SJCRH30 (cell line): ENCODE measurements at regions not wholly inside any gene's neighbourhood (a gene's known extent, or its start where the extent isn't known, plus 50 kb on each side); places are given as distances from the start of the nearest gene placed in this dataset.

Experiments
- DNase-seq, 2 experiments: peaks; one replicate each; pipeline ENCODE4 v3.0.0-alpha.2; 2015 to 2020
- H3K27ac ChIP-seq: fragments of 250-450 bp; sonication (Bioruptor Pico); 2 replicates; pipeline ENCODE4 v1.5.1; 2020; ENCODE audit warnings: mild to moderate bottlenecking, moderate library complexity
- H3K27me3 ChIP-seq: fragments of 250-450 bp; sonication (Bioruptor Pico); 2 replicates; pipeline ENCODE4 v1.5.1; 2020; ENCODE audit warnings: mild to moderate bottlenecking, moderate library complexity
- H3K36me3 ChIP-seq: fragments of 250-450 bp; sonication (Bioruptor Pico); 2 replicates; pipeline ENCODE4 v1.5.1; 2020; ENCODE audit warnings: mild to moderate bottlenecking, moderate library complexity
- H3K4me1 ChIP-seq: fragments of 250-450 bp; sonication (Bioruptor Pico); 2 replicates; pipeline ENCODE4 v1.5.1; 2020; ENCODE audit warnings: mild to moderate bottlenecking, moderate library complexity
- H3K4me3 ChIP-seq: fragments of 250-450 bp; sonication (Bioruptor Pico); 2 replicates; pipeline ENCODE4 v1.5.1; 2020; ENCODE audit warnings: mild to moderate bottlenecking, moderate library complexity
- H3K9me3 ChIP-seq: fragments of 250-450 bp; sonication (Bioruptor Pico); replicated peaks from 2 replicates; pipeline ENCODE4 v1.5.1; 2020; ENCODE audit warnings: mild to moderate bottlenecking, moderate library complexity

- Histone ChIP-seq H3K36me3 (no peaks in the 10 kb centered on the region), H3K27ac (no peak overlapping the region), H3K4me3 (no peak overlapping the region), H3K27me3 (no peaks in the 10 kb centered on the region), H3K9me3 (no peaks in the 10 kb centered on the region), H3K4me1 (no peaks in the 10 kb centered on the region)
- DNase-seq, result no peak
Observed at GRCh38 chr5:143738417-143739401, 73.3 kb upstream of the HMHB1 start.

DNA sequence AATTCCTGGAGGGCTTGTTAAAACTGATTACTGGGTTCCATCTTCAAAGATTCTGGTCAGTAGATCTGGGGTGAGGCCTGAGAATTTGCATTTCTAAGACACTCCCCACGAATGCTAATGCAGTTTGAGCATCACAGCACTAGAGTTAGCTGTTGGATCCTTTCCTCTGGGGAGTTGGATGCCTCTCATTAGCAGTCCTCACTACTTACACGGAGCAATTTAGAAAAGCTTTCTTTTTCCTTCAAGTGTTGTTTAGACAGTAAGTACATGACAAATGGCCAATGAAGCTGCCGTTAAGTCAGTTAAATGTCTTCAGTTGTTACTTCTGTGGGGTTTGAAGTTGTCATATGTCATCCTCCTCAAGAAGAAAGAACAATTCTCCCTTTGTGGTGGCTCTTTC is 74.9 kb upstream of the HMHB1 start:
- Histone ChIP-seq H3K27me3 (no peaks in the 10 kb centered on the region), H3K9me3 (no peaks in the 10 kb centered on the region), H3K27ac (no peak overlapping the region), H3K4me1 (no peaks in the 10 kb centered on the region), H3K4me3 (no peak overlapping the region), H3K36me3 (no peaks in the 10 kb centered on the region)
- no peak for DNase-seq

- Histone ChIP-seq H3K27ac (no peak overlapping the region), H3K4me3 (no peak overlapping the region)
Observed at GRCh38 chr5:143734456-143734780, 77.5 kb upstream of the HMHB1 start.

GRCh38 chr5:143733665-143734455 is 78.1 kb upstream of the HMHB1 start:
- DNase-seq, result no peak
- Histone ChIP-seq H3K36me3 (no peaks in the 10 kb centered on the region), H3K27ac (no peak overlapping the region), H3K9me3 (no peaks in the 10 kb centered on the region), H3K4me3 (no peak overlapping the region), H3K27me3 (no peaks in the 10 kb centered on the region), H3K4me1 (no peaks in the 10 kb centered on the region)

More at GRCh38 chr5:143734456-143734780, 77.5 kb upstream of the HMHB1 start:
- H3K27me3 ChIP-seq, result no peaks in the 10 kb centered on the region
- DNase-seq, result no peak
- no peaks in the 10 kb centered on the region for H3K4me1 ChIP-seq
- H3K36me3 ChIP-seq, result no peaks in the 10 kb centered on the region
- H3K9me3 ChIP-seq, result no peaks in the 10 kb centered on the region

- H3K9me3 ChIP-seq, result no peaks in the 10 kb centered on the region
- no peaks in the 10 kb centered on the region for H3K36me3 ChIP-seq
- DNase-seq, result no peak
- no peak overlapping the region for H3K4me3 ChIP-seq
- no peak overlapping the region for H3K27ac ChIP-seq
- no peaks in the 10 kb centered on the region for H3K4me1 ChIP-seq
- H3K27me3 ChIP-seq, result no peaks in the 10 kb centered on the region
Observed at GRCh38 chr5:143732402-143732801, 79.6 kb upstream of the HMHB1 start.

DNA sequence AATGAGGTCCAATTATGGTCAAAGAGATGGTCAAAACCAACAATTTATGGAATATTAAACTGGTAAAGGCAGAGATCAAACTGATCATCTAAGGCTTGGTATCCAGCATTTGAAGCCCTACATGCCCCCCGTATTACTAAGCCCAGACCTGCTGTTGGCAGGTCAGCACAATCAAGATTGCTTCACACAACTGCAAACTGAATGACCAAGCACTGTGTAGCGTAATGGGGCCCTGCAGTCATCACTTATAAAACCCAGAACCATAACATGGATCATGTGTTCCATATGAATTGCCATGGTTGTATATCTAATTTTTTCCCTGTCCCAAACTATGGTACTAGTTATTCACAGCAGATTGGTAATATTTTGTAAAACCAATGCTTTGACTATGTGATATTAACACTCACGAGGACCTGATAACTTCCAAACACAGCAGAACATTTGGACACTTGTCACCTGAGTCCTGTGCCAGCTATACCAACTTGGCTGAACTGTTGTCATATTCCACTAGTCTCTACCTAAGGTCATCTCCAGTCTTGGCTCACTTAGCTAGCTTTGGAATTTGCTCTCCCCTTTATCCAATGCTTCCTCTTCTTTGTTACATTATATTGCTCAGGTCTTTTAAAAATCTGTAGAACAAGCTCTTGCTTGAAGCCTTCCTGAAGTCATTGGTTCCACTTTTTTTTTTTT is 81.7 kb upstream of the HMHB1 start:
- H3K4me1 ChIP-seq, result no peaks in the 10 kb centered on the region
- no peak for DNase-seq
- H3K9me3 ChIP-seq, result no peaks in the 10 kb centered on the region

DNA sequence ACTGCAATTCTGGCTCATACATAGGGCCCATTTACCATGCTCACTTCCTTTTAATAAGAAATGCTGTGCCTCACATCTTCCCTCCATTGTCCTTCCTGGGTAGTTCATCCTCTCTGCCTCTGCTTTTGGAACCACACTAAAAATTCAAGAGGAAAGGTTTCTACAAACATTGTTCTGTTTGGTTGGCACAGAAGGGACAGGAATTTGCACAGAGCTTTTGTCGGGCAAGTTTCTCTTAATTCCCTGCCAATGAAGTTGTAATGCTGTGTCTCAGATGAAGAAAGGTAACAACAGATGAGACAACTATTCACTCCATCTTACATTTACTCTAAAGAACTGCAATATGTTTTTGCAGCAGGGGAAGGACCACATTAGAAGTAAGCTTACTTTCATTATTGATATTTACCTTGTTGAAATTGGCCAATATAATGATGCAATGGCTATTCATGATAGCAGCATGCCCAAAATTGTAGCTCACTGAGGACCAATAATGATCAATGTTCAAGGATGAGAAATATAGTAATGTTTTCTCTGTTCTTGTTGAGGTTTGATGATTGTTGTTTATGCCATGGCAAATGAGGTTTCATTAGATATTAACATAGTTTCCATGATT is 82.5 kb upstream of the HMHB1 start:
- no peaks in the 10 kb centered on the region; the same call in 1 of the 2 replicates for H3K9me3 ChIP-seq
- no peak overlapping the region for H3K27ac ChIP-seq
- no peaks in the 10 kb centered on the region for H3K4me1 ChIP-seq
- no peak overlapping the region for H3K4me3 ChIP-seq
- no peak for DNase-seq
- no peaks in the 10 kb centered on the region for H3K27me3 ChIP-seq
- H3K36me3 ChIP-seq, result no peaks in the 10 kb centered on the region

More for the DNA sequence above, 81.7 kb upstream of the HMHB1 start:
- Histone ChIP-seq H3K27ac (no peak overlapping the region), H3K4me3 (no peak overlapping the region), H3K27me3 (no peaks in the 10 kb centered on the region), H3K36me3 (no peaks in the 10 kb centered on the region)

DNA sequence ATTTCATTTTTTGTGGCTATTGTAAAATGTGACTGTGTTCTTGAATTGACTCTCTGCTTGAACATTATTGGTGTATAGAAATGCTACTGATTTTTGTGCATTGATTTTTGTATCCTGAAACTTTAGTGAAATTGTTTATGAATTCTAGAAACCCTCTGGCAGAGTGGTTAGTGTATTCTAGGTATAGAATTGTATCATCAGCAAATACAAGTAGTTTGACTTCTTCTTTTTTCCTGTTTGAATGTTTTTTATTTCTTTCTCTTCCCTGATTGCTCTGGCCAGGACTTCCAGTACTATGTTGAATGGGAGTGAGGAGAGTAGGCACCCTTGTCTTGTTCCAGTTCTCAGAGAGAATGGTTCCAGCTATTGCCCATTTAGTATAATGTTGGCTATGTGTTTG is 88.8 kb upstream of the HMHB1 start:
- DNase-seq, result no peak
- H3K9me3 ChIP-seq, result no peaks in the 10 kb centered on the region; the same call in 1 of the 2 replicates
- no peaks in the 10 kb centered on the region for H3K27me3 ChIP-seq
- H3K4me1 ChIP-seq, result no peaks in the 10 kb centered on the region
- no peak overlapping the region for H3K4me3 ChIP-seq
- no peak overlapping the region for H3K27ac ChIP-seq
- no peaks in the 10 kb centered on the region for H3K36me3 ChIP-seq

DNA sequence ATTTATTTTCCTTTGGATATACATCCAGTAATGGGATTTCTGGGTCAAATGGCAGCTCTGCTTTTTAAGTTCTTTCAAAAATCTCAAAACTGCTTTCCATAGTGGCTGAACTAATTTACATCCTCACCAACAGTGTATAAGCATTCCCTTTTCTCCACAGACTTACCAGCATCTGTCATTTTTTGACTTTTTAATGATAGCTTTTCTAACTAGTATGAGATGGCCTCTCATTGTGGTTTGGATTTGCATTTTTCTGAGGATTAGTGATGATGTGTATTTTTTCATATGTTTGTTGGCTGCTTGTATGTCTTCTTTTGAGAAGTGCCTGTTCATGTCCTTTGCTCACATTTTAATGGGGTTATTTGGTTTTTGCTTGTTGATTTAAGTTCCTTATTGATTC is 90.0 kb upstream of the HMHB1 start:
- no peak for DNase-seq
- H3K36me3 ChIP-seq, result no peaks in the 10 kb centered on the region
- H3K4me1 ChIP-seq, result no peaks in the 10 kb centered on the region
- H3K4me3 ChIP-seq, result no peak overlapping the region
- H3K27me3 ChIP-seq, result no peaks in the 10 kb centered on the region
- H3K27ac ChIP-seq, result no peak overlapping the region
- no peaks in the 10 kb centered on the region; the same call in 1 of the 2 replicates for H3K9me3 ChIP-seq

- Histone ChIP-seq H3K9me3 (no peaks in the 10 kb centered on the region; the same call in 1 of the 2 replicates), H3K27me3 (no peaks in the 10 kb centered on the region), H3K27ac (no peak overlapping the region), H3K36me3 (no peaks in the 10 kb centered on the region), H3K4me3 (no peak overlapping the region), H3K4me1 (no peaks in the 10 kb centered on the region)
- no peak for DNase-seq
Observed at GRCh38 chr5:143720689-143721088, 91.3 kb upstream of the HMHB1 start.

GRCh38 chr5:143717400-143717799 is 94.6 kb upstream of the HMHB1 start:
- Histone ChIP-seq H3K36me3 (no peaks in the 10 kb centered on the region), H3K9me3 (no peaks in the 10 kb centered on the region), H3K27ac (no peak overlapping the region), H3K27me3 (no peaks in the 10 kb centered on the region), H3K4me3 (no peak overlapping the region), H3K4me1 (no peaks in the 10 kb centered on the region)
- no peak for DNase-seq

GRCh38 chr5:143716881-143717280 is 95.1 kb upstream of the HMHB1 start:
- Histone ChIP-seq H3K4me1 (no peaks in the 10 kb centered on the region), H3K36me3 (no peaks in the 10 kb centered on the region), H3K9me3 (no peaks in the 10 kb centered on the region), H3K27me3 (no peaks in the 10 kb centered on the region), H3K27ac (no peak overlapping the region), H3K4me3 (no peak overlapping the region)
- no peak for DNase-seq

DNA sequence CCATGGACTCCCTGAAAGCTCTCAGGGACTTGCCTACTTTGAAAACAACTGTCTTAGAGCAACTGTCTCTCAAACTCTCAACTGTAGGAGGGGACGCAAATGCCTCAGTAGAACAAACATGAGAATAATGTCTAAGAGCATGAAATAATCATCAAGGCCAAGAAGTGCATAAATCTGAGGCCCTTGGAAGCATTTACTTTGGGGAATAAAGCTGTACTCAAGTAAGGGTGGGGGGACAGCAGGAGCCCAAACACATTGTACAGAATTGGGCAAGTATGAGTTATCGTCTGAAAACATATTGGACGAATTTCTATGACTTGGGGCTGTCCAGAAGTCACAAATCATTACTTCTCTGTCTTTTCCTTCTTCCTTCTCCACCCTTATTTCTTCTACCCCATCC is 96.3 kb upstream of the HMHB1 start:
- Histone ChIP-seq H3K4me1 (no peaks in the 10 kb centered on the region), H3K27me3 (no peaks in the 10 kb centered on the region), H3K4me3 (no peak overlapping the region), H3K9me3 (no peaks in the 10 kb centered on the region), H3K27ac (no peak overlapping the region), H3K36me3 (no peaks in the 10 kb centered on the region)
- no peak for DNase-seq

- Histone ChIP-seq H3K36me3 (no peaks in the 10 kb centered on the region), H3K27ac (no peak overlapping the region), H3K9me3 (no peaks in the 10 kb centered on the region), H3K27me3 (no peaks in the 10 kb centered on the region), H3K4me3 (no peak overlapping the region), H3K4me1 (no peaks in the 10 kb centered on the region)
- DNase-seq, result no peak
Observed at GRCh38 chr5:143714629-143715028, 97.3 kb upstream of the HMHB1 start.
